ENCODE measurements at regions not wholly inside any gene's neighbourhood (a gene's known extent, or its start where the extent isn't known, plus 50 kb on each side); places are given as distances from the start of the nearest gene placed in this dataset.

- Mint-ChIP-seq H3K4me1 (peaks cover 32% of the 10 kb centered on the region), H3K36me3 (ENCODE audit: low read depth) (no peaks in the 10 kb centered on the region), H3K4me3 (no peak overlapping the region), H3K9me3 (no peaks in the 10 kb centered on the region), H3K27ac (no peak overlapping the region), H3K27me3 (ENCODE audit: low read depth) (no peaks in the 10 kb centered on the region)
- TF ChIP-seq CTCF (IDR thresholded peaks at IDR 0.05; ENCODE audit: unreplicated experiment in 3 of 3) = peak; percentile 31 to 64 (median 33)
These were observed 394.5 kb upstream of the ATP2B1 start for GRCh38 chr12:90102957-90103652.

GRCh38 chr12:90100579-90100978 lies 391.9 kb upstream of the ATP2B1 start:
- no peak for TF ChIP-seq CTCF (IDR thresholded peaks at IDR 0.05; ENCODE audit: unreplicated experiment in 3 of 3)
- Mint-ChIP-seq H3K4me1 (peaks cover 34% of the 10 kb centered on the region), H3K27me3 (ENCODE audit: low read depth) (no peaks in the 10 kb centered on the region), H3K27ac (peak overlapping the region in 2 of 3 experiments; percentile 34 to 41), H3K9me3 (no peaks in the 10 kb centered on the region), H3K4me3 (no peak overlapping the region), H3K36me3 (ENCODE audit: low read depth) (no peaks in the 10 kb centered on the region)

- H3K4me3 Mint-ChIP-seq = no peak overlapping the region
- H3K36me3 Mint-ChIP-seq (ENCODE audit: low read depth) = no peaks in the 10 kb centered on the region
- H3K27me3 Mint-ChIP-seq (ENCODE audit: low read depth) = no peaks in the 10 kb centered on the region
These were observed 390.6 kb upstream of the ATP2B1 start for GRCh38 chr12:90099288-90099687.

GRCh38 chr12:90098132-90098779 lies 389.6 kb upstream of the ATP2B1 start:
- no peak for TF ChIP-seq CTCF (IDR thresholded peaks at IDR 0.05; ENCODE audit: unreplicated experiment in 3 of 3)
- Mint-ChIP-seq H3K36me3 (ENCODE audit: low read depth) (no peaks in the 10 kb centered on the region), H3K4me3 (no peak overlapping the region), H3K4me1 (peaks cover 29% of the 10 kb centered on the region), H3K9me3 (no peaks in the 10 kb centered on the region), H3K27me3 (ENCODE audit: low read depth) (no peaks in the 10 kb centered on the region), H3K27ac (peak overlapping the region; percentile 24 to 76 (median 66))

More at GRCh38 chr12:90099288-90099687, 390.6 kb upstream of the ATP2B1 start:
- Mint-ChIP-seq H3K4me1 (peaks cover 29% of the 10 kb centered on the region), H3K9me3 (no peaks in the 10 kb centered on the region), H3K27ac (no peak overlapping the region)
- TF ChIP-seq CTCF (IDR thresholded peaks at IDR 0.05; ENCODE audit: unreplicated experiment in 3 of 3) = no peak

GRCh38 chr12:90091809-90092208 lies 383.2 kb upstream of the ATP2B1 start:
- TF ChIP-seq CTCF (IDR thresholded peaks at IDR 0.05; ENCODE audit: unreplicated experiment in 3 of 3) = no peak
- Mint-ChIP-seq H3K4me1 (peaks cover 19% of the 10 kb centered on the region), H3K4me3 (no peak overlapping the region), H3K27me3 (ENCODE audit: low read depth) (no peaks in the 10 kb centered on the region), H3K9me3 (no peaks in the 10 kb centered on the region), H3K36me3 (ENCODE audit: low read depth) (no peaks in the 10 kb centered on the region), H3K27ac (peak overlapping the region; percentile 76 to 88 (median 80))

Measured in nephron (organoid).